Natural killer cell (primary cell): ENCODE measurements at regions not wholly inside any gene's neighbourhood (a gene's known extent, or its start where the extent isn't known, plus 50 kb on each side); places are given as distances from the start of the nearest gene placed in this dataset.

Experiments used
- ATAC-seq, 3 donors: fragments of 150-1000 bp in 2 of 3; fragments of 200-7000 bp in 1 of 3; cut with Tn5 transposase; 1 replicate in 1 of 3; 2 replicates in 2 of 3; pipeline ENCODE4 v1.10.0; 2021; ENCODE audit warnings: mild to moderate bottlenecking in 2 of 3, moderate library complexity in 2 of 3
- DNase-seq, 2 donors: peaks; one replicate each; pipeline versions ENCODE4 v3.0.0 to v3.0.0-alpha.2; 2013 to 2021; ENCODE audit warnings: mixed read lengths in 1 of 2
- H3K27ac ChIP-seq: one replicate; pipeline ENCODE4 v1.5.1; 2013; ENCODE audit warnings: mild to moderate bottlenecking, low read length
- H3K27me3 ChIP-seq: one replicate; pipeline ENCODE4 v1.6.1; 2013; ENCODE audit warnings: low read length; ENCODE audit not compliant: control insufficient read depth, insufficient read depth
- H3K36me3 ChIP-seq: one replicate; pipeline ENCODE4 v1.6.1; 2013; ENCODE audit warnings: low read length; ENCODE audit not compliant: control insufficient read depth, insufficient read depth
- H3K4me1 ChIP-seq: one replicate; pipeline ENCODE4 v1.6.1; 2013; ENCODE audit warnings: low read length; ENCODE audit not compliant: control insufficient read depth, insufficient read depth
- H3K4me3 ChIP-seq: one replicate; pipeline ENCODE4 v1.5.1; 2013; ENCODE audit warnings: low read length
- H3K9me3 ChIP-seq: one replicate; pipeline ENCODE4 v1.6.1; 2013; ENCODE audit warnings: low read length; ENCODE audit not compliant: control insufficient read depth, insufficient read depth
- H3K27ac Mint-ChIP-seq, 2 donors: one replicate each; pipeline ENCODE4 v1.8.0; 2022; ENCODE audit warnings: mild to moderate bottlenecking in 2 of 2, mixed read lengths in 2 of 2, moderate library complexity in 1 of 2
- H3K27me3 Mint-ChIP-seq, 2 donors: one replicate each; pipeline ENCODE4 v1.8.0; 2022; ENCODE audit warnings: low read depth in 2 of 2, mixed read lengths in 2 of 2
- H3K36me3 Mint-ChIP-seq: one replicate; pipeline ENCODE4 v1.8.0; 2022; ENCODE audit warnings: mixed read lengths
- H3K4me1 Mint-ChIP-seq, 2 donors: one replicate each; pipeline ENCODE4 v1.8.0; 2022; ENCODE audit warnings: mixed read lengths in 2 of 2
- H3K4me3 Mint-ChIP-seq: one replicate; pipeline ENCODE4 v1.8.0; 2022; ENCODE audit warnings: mild to moderate bottlenecking, moderate library complexity, mixed read lengths
- H3K9me3 Mint-ChIP-seq, 2 donors: one replicate each; pipeline ENCODE4 v1.8.0; 2022; ENCODE audit warnings: mixed read lengths in 2 of 2
- CTCF ChIP-seq: fragments of 200-600 bp; IDR thresholded peaks from one replicate; pipeline ENCODE4 v1.8.0; 2022; ENCODE audit warnings: antibody characterized with exemption
- WGBS: methylation state at CpG from one replicate; pipeline ENCODE4 v1.1.7; 2013; ENCODE audit warnings: missing lambda C conversion rate; ENCODE audit not compliant: insufficient coverage; 5-methylcytosine and 5-hydroxymethylcytosine counted together
- intact Hi-C: fragments of 100-400 bp; cut with micrococcal nuclease; formaldehyde crosslinking; loops from one replicate; pipeline ENCODE4 v1.14.2; 2022

DNA sequence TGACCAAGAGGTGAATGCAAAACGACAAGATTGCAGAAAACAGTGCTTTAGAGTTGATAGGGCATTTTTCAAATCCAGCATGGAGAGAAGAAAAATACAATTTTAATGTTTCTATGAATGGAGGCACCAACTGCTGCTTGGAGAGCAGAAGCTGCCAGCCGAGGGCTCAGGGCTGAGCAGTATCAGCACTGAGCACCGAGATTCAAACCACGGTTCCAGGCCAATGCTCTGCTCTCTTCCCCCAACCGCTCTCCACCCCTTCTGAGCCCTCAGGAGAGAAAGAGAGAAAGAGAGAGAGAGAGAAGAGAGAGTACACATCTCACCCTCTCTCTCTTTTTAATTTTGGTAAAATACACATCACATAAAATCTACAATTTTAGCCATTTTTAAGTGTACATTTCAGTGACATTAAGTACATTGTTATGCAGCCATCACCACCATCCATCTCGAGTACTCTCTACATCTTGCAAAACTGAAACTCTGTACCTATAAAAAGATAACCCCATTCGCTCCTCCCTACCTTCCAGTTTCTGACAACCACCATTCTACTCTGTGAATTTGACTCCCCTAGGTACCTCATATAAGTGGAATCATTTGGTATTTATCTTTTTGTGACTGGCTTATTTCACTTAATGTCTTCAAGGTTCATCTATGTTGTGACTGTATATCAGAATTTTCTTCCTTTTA lies 333.3 kb downstream of the MIAT start:
- H3K9me3 ChIP-seq = no peaks in the 10 kb centered on the region
- no peak for TF ChIP-seq CTCF
- no peaks in the 10 kb centered on the region for H3K36me3 ChIP-seq
- Mint-ChIP-seq H3K27me3 (peaks cover under 1 to 2% of the 10 kb centered on the region in 2 donors), H3K4me3 (no peak overlapping the region), H3K4me1 (no peaks in the 10 kb centered on the region), H3K36me3 (no peaks in the 10 kb centered on the region), H3K27ac (no peak overlapping the region), H3K9me3 (no peaks in the 10 kb centered on the region)
- no peak overlapping the region for H3K27ac ChIP-seq
- intact Hi-C loops = no loop called here
- DNase-seq = no peak
- no peaks in the 10 kb centered on the region for H3K27me3 ChIP-seq
- H3K4me3 ChIP-seq = no peak overlapping the region
- no peaks in the 10 kb centered on the region for H3K4me1 ChIP-seq
- 72% methylated on average over 5 of the region's 7 CpGs for WGBS
- ATAC-seq = no peak

GRCh38 chr22:26992556-26992955 lies 335.2 kb downstream of the MIAT start:
- Mint-ChIP-seq H3K27me3 (no peaks in the 10 kb centered on the region), H3K4me1 (no peaks in the 10 kb centered on the region), H3K9me3 (no peaks in the 10 kb centered on the region), H3K27ac (no peak overlapping the region), H3K4me3 (no peak overlapping the region), H3K36me3 (no peaks in the 10 kb centered on the region)
- no peak overlapping the region for H3K27ac ChIP-seq
- no peaks in the 10 kb centered on the region for H3K27me3 ChIP-seq
- intact Hi-C loops = no loop called here
- H3K9me3 ChIP-seq = no peaks in the 10 kb centered on the region
- ATAC-seq (no peak), DNase-seq (no peak)
- 89% methylated on average over 2 of the region's 2 CpGs for whole genome bisulfite sequencing
- no peak overlapping the region for H3K4me3 ChIP-seq
- no peaks in the 10 kb centered on the region for H3K4me1 ChIP-seq
- no peak for TF ChIP-seq CTCF
- no peaks in the 10 kb centered on the region for H3K36me3 ChIP-seq

GRCh38 chr22:26993886-26994285 lies 336.5 kb downstream of the MIAT start:
- TF ChIP-seq CTCF = no peak
- H3K4me1 Mint-ChIP-seq = no peaks in the 10 kb centered on the region
- Histone ChIP-seq H3K27me3 (no peaks in the 10 kb centered on the region), H3K36me3 (no peaks in the 10 kb centered on the region), H3K9me3 (no peaks in the 10 kb centered on the region), H3K4me3 (no peak overlapping the region), H3K4me1 (no peaks in the 10 kb centered on the region), H3K27ac (no peak overlapping the region)
- H3K27ac Mint-ChIP-seq = no peak overlapping the region
- 80% methylated on average over 8 of the region's 11 CpGs for WGBS
- intact Hi-C loops = no loop called here
- ATAC-seq (no peak), DNase-seq (no peak)
- no peaks in the 10 kb centered on the region for H3K27me3 Mint-ChIP-seq
- H3K4me3 Mint-ChIP-seq = no peak overlapping the region
- no peaks in the 10 kb centered on the region for H3K36me3 Mint-ChIP-seq
- H3K9me3 Mint-ChIP-seq = no peaks in the 10 kb centered on the region

DNA sequence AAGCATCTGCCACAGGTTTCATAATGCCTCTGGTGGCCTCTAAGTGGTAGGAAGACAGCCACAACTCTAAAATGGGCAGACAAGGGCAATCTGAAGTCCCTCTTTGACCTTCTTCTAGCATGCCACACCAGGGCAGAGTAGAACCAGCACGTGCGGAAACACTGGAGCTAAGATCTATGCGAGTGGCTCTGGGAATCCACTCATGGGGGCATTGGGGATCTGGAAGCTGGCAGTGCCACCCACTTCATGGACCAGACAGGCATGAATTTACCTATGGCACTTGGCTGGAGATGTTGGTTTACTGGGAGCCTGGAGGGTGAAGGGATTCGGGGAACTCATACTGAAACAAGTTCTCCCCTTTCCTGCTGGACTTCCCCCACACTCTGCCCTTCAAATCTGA lies 337.4 kb downstream of the MIAT start:
- no peak for ATAC-seq
- intact Hi-C loops = no loop called here

More for the DNA sequence above, 337.4 kb downstream of the MIAT start:
- no peak for TF ChIP-seq CTCF
- Mint-ChIP-seq H3K27me3 (no peaks in the 10 kb centered on the region), H3K27ac (no peak overlapping the region), H3K9me3 (no peaks in the 10 kb centered on the region), H3K4me1 (no peaks in the 10 kb centered on the region), H3K4me3 (no peak overlapping the region), H3K36me3 (no peaks in the 10 kb centered on the region)
- Histone ChIP-seq H3K4me1 (no peaks in the 10 kb centered on the region), H3K27ac (no peak overlapping the region), H3K9me3 (no peaks in the 10 kb centered on the region), H3K27me3 (no peaks in the 10 kb centered on the region), H3K4me3 (no peak overlapping the region), H3K36me3 (no peaks in the 10 kb centered on the region)
- 93% methylated on average over 4 of the region's 4 CpGs for WGBS
- DNase-seq = no peak
